Stomach (tissue), 8 donors: ENCODE measurements at regions not wholly inside any gene's neighbourhood (a gene's known extent, or its start where the extent isn't known, plus 50 kb on each side); places are given as distances from the start of the nearest gene placed in this dataset.

ENCODE experiments used
- DNase-seq, 2 donors: peaks; one replicate each; pipeline versions ENCODE4 v3.0.0 to v3.0.0-alpha.2; 2013 to 2019
- H3K27ac ChIP-seq, 5 donors: fragments of 200-600 bp in 4 of 5; sonication (generic) in 4 of 5; one replicate each; pipeline ENCODE4 v1.5.1; 2013 to 2019; ENCODE audit warnings: mild to moderate bottlenecking in 1 of 5, moderate library complexity in 1 of 5
- H3K27me3 ChIP-seq, 3 donors: fragments of 200-600 bp; sonication (generic); one replicate each; pipeline ENCODE4 v1.5.1; 2017 to 2019; ENCODE audit warnings: mixed run types in 1 of 3
- H3K36me3 ChIP-seq, 4 donors: fragments of 200-600 bp; sonication (generic); 1 replicate in 3 of 4; 2 replicates in 1 of 4; pipeline ENCODE4 v1.5.1; 2016 to 2019
- H3K4me1 ChIP-seq, 4 donors: fragments of 200-600 bp; sonication (generic); one replicate each; pipeline ENCODE4 v1.5.1; 2016 to 2019
- H3K4me3 ChIP-seq, 4 donors: fragments of 200-600 bp; sonication (generic) in 3 of 4; one replicate each; pipeline ENCODE4 v1.5.1; 2016 to 2019; ENCODE audit warnings: mild to moderate bottlenecking in 1 of 4
- H3K9me3 ChIP-seq, 4 donors: fragments of 200-600 bp; sonication (generic); one replicate each; pipeline ENCODE4 v1.5.1; 2016 to 2019
- EP300 ChIP-seq: sonication (generic); formaldehyde crosslinking; IDR thresholded peaks from one replicate; pipeline ENCODE4 v1.6.1; 2017; ENCODE audit warnings: antibody characterized with exemption
- POLR2A ChIP-seq, 4 donors: fragments of 450-650 bp; IDR thresholded peaks; one replicate each; pipeline ENCODE4 v1.6.1; 2016; ENCODE audit warnings: antibody characterized with exemption in 4 of 4, control low read depth in 2 of 4, mild to moderate bottlenecking in 1 of 4, moderate library complexity in 1 of 4
- POLR2AphosphoS5 ChIP-seq, 3 donors: sonication (generic); formaldehyde crosslinking; IDR thresholded peaks; one replicate each; pipeline ENCODE4 v1.6.1; 2016; ENCODE audit warnings: antibody characterized with exemption in 3 of 3
- WGBS, 5 donors: extraction: QIAGEN DNeasy Blood & Tissue Kit in 3 of 5; methylation state at CpG; one replicate each; pipeline versions ENCODE4 v1.1.5 to v1.1.7; 2013 to 2018; 5-methylcytosine and 5-hydroxymethylcytosine counted together
- intact Hi-C: fragments of 100-400 bp; cut with DNase I; formaldehyde crosslinking; loops from one replicate; pipeline ENCODE4 v1.15.1; 2023; ENCODE audit warnings: low total_unique reads
- TF ChIP-seq, protein P1 (sequence below), 7 experiments: fragments of 450-650 bp in 4 of 7; fragments of 200-600 bp in 3 of 7; sonication (generic) in 3 of 7; IDR thresholded peaks; one replicate each; pipeline ENCODE4 v1.5.1; 2016 to 2019; ENCODE audit warnings: antibody characterized with exemption in 7 of 7, control low read depth in 2 of 7, mild to moderate bottlenecking in 1 of 7
- donor health status: healthy with polysubstance abuse.
- donor health status: Bipolar disorder and iron deficiency.
- donor health status: healthy.

DNA sequence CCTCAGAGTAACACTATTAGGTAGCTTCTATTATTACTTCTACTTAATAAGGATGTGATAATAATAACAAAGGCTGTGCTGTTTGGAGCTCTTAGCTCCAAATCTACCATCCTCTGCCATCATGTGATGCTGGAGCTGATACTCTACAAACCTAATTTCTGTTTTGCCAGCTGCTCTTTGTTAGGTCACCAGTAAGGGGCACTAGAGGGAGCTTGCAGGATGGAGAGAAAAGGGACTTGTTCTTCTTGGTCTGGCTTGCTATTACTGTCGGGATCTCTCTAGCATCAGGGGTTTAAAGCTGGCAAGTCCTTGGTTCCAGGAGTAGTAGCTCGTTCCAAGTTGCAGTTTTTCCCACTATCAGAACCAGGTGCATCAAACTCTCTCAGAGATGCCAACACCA lies 194.9 kb upstream of the KBTBD8 start:
- no peak for DNase-seq
- no peaks in the 10 kb centered on the region for H3K36me3 ChIP-seq
- H3K4me1 ChIP-seq: peaks cover 0 to 9% (median 0%) of the 10 kb centered on the region in 4 donors
- intact Hi-C loops: no loop called here
- no peak overlapping the region for H3K4me3 ChIP-seq
- H3K9me3 ChIP-seq: no peaks in the 10 kb centered on the region
- no peak overlapping the region for H3K27ac ChIP-seq
- 59 to 82% (median 60%) methylated on average over 2 of the region's 2 CpGs for WGBS, 5 donors
- TF ChIP-seq EP300: no peak
- TF ChIP-seq POLR2AphosphoS5 (IDR thresholded peaks at IDR 0.05): no peak
- TF ChIP-seq, protein P1, sequence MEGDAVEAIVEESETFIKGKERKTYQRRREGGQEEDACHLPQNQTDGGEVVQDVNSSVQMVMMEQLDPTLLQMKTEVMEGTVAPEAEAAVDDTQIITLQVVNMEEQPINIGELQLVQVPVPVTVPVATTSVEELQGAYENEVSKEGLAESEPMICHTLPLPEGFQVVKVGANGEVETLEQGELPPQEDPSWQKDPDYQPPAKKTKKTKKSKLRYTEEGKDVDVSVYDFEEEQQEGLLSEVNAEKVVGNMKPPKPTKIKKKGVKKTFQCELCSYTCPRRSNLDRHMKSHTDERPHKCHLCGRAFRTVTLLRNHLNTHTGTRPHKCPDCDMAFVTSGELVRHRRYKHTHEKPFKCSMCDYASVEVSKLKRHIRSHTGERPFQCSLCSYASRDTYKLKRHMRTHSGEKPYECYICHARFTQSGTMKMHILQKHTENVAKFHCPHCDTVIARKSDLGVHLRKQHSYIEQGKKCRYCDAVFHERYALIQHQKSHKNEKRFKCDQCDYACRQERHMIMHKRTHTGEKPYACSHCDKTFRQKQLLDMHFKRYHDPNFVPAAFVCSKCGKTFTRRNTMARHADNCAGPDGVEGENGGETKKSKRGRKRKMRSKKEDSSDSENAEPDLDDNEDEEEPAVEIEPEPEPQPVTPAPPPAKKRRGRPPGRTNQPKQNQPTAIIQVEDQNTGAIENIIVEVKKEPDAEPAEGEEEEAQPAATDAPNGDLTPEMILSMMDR (IDR thresholded peaks at IDR 0.05): no peak
- TF ChIP-seq POLR2A (IDR thresholded peaks at IDR 0.05): no peak
- no peaks in the 10 kb centered on the region for H3K27me3 ChIP-seq

DNA sequence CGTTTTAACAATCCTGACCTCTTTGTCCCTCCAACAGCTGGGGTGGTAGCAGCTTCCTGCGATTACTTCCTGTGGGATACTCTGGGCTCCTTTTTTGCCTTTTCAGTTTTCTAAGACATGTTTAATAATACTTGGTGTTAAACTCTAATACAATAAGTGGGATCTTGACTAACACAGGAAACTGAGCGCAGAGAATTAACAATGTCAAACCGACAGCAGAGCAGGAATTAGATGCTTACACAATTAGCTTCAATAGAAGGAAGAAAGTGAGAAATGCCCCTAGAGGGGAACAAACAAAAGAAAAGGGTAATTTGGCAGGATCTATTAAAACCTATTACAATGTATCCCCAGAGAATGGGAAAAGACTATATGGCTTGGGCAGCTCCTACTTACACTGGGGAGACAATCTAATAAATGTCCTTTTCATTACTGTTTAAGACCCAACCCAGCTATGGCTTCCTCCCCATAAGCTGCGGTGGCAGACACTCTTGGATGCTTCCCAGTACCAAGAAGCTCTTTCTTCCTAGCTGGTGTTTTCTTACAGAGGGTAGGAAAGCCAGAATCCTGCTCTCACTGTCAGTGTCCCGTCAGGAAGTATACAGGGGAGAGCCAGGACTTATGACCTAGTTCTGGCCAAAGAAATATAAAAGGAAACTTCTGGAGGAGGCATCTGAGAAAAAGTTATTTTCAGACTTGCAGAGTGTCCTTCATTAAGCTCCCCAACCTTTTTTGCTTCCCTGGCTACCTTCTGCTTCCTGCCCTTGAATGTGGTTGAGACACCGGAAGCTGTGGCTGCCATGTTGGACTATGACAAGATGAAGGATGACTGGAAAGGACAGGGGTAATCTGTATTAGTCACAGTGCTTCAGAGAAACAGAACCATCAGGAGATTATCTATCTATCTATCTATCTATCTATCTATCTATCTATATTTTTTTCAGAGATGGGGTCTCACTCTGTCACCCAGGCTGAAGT lies 194.1 kb upstream of the KBTBD8 start:
- no peak for DNase-seq

DNA sequence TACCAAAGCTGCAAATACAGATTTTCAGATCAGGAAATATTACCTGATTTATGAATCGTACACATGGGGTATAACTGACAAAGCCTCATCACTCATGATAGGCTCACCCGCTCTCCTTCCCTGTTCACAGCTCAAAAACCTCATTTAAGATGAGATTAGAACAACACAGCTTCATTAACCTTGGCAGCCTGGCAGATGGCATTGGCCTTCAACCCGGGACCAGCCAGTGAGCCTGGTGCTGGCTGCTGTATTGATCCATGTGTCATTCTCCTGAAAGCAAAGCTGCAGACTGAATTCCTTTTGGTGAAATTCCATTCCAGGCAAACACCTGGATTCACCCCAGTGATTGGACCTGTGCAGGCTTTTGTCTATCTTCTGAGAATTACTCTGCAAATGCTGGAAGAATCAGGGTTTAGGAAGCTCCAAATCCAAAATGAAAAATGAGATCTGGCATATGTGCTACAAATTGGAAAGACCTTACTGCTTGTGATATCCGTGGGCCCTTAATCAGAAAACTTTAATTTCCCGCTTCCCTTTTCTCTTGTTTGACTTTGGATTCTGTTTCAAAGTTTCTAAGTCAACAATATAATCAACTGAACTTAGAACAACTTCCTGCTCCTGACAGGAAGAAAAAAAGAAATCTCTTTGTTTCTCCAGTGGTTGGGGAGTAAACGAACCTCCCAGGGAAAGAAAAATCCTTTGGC lies 189.1 kb upstream of the KBTBD8 start:
- DNase-seq: peak in 1 of 2 donors; percentile 45
- Histone ChIP-seq H3K36me3 (no peaks in the 10 kb centered on the region), H3K9me3 (no peaks in the 10 kb centered on the region), H3K4me3 (no peak overlapping the region), H3K4me1 (peaks cover 0 to 19% (median 11%) of the 10 kb centered on the region in 4 donors), H3K27me3 (no peaks in the 10 kb centered on the region), H3K27ac (peak overlapping the region; percentile 10 to 59 (median 51))
- 32 to 45% (median 41%) methylated on average over 6 of the region's 6 CpGs for WGBS, 5 donors
- intact Hi-C loops: no loop called here
- TF ChIP-seq POLR2AphosphoS5 (IDR thresholded peaks at IDR 0.05): peak in 1 of 3 donors; percentile 15
- TF ChIP-seq, protein P1 (IDR thresholded peaks at IDR 0.05): no peak
- TF ChIP-seq POLR2A (IDR thresholded peaks at IDR 0.05): no peak
- no peak for TF ChIP-seq EP300

More for the DNA sequence above, 194.1 kb upstream of the KBTBD8 start:
- H3K27ac ChIP-seq: peak overlapping the region in 1 of 5 donors; percentile 11
- no peaks in the 10 kb centered on the region for H3K27me3 ChIP-seq
- H3K9me3 ChIP-seq: no peaks in the 10 kb centered on the region
- 52 to 70% (median 62%) methylated on average over 7 of the region's 7 CpGs for WGBS, 5 donors
- TF ChIP-seq POLR2A (IDR thresholded peaks at IDR 0.05) (no peak), EP300 (no peak), POLR2AphosphoS5 (IDR thresholded peaks at IDR 0.05) (no peak)
- TF ChIP-seq, protein P1 (IDR thresholded peaks at IDR 0.05): no peak
- peaks cover 0 to 11% (median 5%) of the 10 kb centered on the region in 4 donors for H3K4me1 ChIP-seq
- H3K36me3 ChIP-seq: no peaks in the 10 kb centered on the region
- intact Hi-C loops: no loop called here
- H3K4me3 ChIP-seq: no peak overlapping the region

DNA sequence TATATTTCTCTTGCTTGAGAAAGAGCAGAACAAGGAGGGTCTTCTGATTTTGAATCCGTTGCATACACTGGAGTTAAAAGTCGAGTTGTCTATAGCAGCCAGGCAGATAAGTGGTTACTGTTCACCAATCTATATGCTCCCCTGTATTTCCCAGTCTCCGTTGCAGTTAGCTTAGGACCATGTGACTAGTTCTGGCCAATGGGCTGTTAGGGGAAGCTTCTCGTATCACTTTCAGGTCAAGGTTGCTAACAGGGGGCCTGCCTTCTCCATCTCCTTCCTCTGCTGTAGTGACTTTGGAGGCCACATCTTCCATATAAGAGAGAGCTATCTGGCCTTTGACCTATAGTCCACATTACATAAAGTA lies 188.5 kb upstream of the KBTBD8 start:
- WGBS, 5 donors: 28 to 59% (median 32%) methylated on average over 4 of the region's 4 CpGs
- intact Hi-C loops: no loop called here
- Histone ChIP-seq H3K27ac (peak overlapping the region; percentile 31 to 59 (median 51)), H3K4me3 (no peak overlapping the region), H3K9me3 (no peaks in the 10 kb centered on the region), H3K4me1 (peaks cover 0 to 17% (median 11%) of the 10 kb centered on the region in 4 donors), H3K36me3 (no peaks in the 10 kb centered on the region), H3K27me3 (no peaks in the 10 kb centered on the region)
- TF ChIP-seq, protein P1 (IDR thresholded peaks at IDR 0.05): no peak
- TF ChIP-seq POLR2A (IDR thresholded peaks at IDR 0.05): no peak
- no peak for TF ChIP-seq POLR2AphosphoS5 (IDR thresholded peaks at IDR 0.05)
- TF ChIP-seq EP300: no peak
- peak in 1 of 2 donors; percentile 49 for DNase-seq
